Brain microvascular endothelial cell (primary cell): ENCODE measurements at regions not wholly inside any gene's neighbourhood (a gene's known extent, or its start where the extent isn't known, plus 50 kb on each side); places are given as distances from the start of the nearest gene placed in this dataset.

ENCODE experiments used
- DNase-seq: peaks from one replicate; pipeline ENCODE4 v3.0.0-alpha.2; 2020
- H3K27ac ChIP-seq: fragments of 250-450 bp; sonication (Bioruptor Pico); 2 replicates; pipeline ENCODE4 v1.5.1; 2020; ENCODE audit warnings: mild to moderate bottlenecking, moderate library complexity
- H3K27me3 ChIP-seq: fragments of 250-450 bp; sonication (Bioruptor Pico); replicated peaks from 2 replicates; pipeline ENCODE4 v1.5.1; 2020; ENCODE audit warnings: mild to moderate bottlenecking
- H3K36me3 ChIP-seq: fragments of 250-450 bp; sonication (Bioruptor Pico); replicated peaks from 2 replicates; pipeline ENCODE4 v1.5.1; 2020; ENCODE audit warnings: mild to moderate bottlenecking
- H3K4me3 ChIP-seq: 2 replicates; pipeline ENCODE4 v1.5.1; 2011; ENCODE audit warnings: low read depth, mild to moderate bottlenecking, control low read depth, low read length, moderate library complexity
- in situ Hi-C: cut with HindIII; loops from 2 replicates; pipeline ENCODE4 v1.10.0; 2017; ENCODE audit warnings: low sequenced_read_pairs, low pct_ligation_motif_present
- TF ChIP-seq, protein P1 (sequence below): IDR thresholded peaks from 2 replicates; pipeline ENCODE4 v1.5.1; 2011; ENCODE audit warnings: low read depth, mild to moderate bottlenecking, moderate library complexity, low read length, control low read depth, inconsistent platforms; ENCODE audit errors: missing control alignments

DNA sequence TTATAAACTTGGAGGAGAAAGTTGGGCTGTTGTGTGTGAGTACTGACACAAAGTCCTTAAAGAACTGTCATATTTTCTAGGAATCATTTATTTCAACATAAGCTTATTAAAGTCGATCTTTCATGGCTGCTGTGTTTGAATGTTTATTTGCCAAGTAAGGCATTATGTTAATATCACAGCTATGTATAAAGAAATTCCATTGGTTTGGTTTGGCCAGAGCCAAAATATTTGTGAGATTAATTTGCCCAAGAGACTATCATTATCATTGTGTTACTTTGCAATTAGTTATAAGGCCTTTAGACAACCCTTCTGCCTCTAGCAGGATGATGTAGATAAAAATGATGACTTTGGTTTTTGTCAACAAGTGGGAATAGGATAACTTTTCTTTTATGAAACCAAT lies 240.6 kb upstream of the NT5C1B start:
- TF ChIP-seq, protein P1, sequence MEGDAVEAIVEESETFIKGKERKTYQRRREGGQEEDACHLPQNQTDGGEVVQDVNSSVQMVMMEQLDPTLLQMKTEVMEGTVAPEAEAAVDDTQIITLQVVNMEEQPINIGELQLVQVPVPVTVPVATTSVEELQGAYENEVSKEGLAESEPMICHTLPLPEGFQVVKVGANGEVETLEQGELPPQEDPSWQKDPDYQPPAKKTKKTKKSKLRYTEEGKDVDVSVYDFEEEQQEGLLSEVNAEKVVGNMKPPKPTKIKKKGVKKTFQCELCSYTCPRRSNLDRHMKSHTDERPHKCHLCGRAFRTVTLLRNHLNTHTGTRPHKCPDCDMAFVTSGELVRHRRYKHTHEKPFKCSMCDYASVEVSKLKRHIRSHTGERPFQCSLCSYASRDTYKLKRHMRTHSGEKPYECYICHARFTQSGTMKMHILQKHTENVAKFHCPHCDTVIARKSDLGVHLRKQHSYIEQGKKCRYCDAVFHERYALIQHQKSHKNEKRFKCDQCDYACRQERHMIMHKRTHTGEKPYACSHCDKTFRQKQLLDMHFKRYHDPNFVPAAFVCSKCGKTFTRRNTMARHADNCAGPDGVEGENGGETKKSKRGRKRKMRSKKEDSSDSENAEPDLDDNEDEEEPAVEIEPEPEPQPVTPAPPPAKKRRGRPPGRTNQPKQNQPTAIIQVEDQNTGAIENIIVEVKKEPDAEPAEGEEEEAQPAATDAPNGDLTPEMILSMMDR, result no peak
- H3K36me3 ChIP-seq, result no peaks in the 10 kb centered on the region
- DNase-seq, result no peak
- no peak overlapping the region for H3K4me3 ChIP-seq
- in situ Hi-C loops, result no loop called here
- no peaks in the 10 kb centered on the region for H3K27me3 ChIP-seq
- H3K27ac ChIP-seq, result no peak overlapping the region

DNA sequence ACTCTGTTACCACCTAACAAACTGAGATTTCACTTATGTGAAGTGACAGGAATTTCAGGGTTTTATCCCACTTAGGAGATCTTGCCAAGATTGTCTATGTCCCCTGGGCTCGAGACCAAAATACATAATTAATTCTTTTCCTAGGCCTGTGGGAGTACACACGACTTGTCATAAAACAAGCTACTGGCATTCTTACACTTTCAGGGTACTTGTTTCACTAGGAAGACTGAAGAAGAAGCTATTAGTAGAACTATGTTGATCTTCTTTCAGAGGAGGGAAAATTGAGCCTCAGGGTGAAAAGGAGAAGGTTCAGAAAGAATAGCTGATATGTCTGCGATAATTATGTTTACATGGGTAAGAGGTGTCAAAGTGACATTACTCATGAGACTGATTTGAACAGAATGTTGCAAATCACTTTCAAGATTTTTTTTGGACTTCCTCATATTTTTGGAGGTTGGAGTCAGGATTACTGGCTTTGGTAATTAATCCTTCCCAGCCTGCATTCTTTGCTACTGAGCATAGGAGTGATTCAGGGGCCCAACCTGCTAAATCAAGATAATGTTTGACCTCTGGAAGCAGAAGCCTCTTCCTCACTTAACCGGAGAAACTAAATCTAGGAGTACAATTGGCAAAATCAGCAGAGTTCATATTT lies 240.0 kb upstream of the NT5C1B start:
- H3K36me3 ChIP-seq, result no peaks in the 10 kb centered on the region
- DNase-seq, result peak; percentile 49
- in situ Hi-C loops, result no loop called here
- no peak overlapping the region for H3K4me3 ChIP-seq
- H3K27ac ChIP-seq, result peak overlapping the region; percentile 20
- no peaks in the 10 kb centered on the region for H3K27me3 ChIP-seq
- TF ChIP-seq, protein P1, result no peak

DNA sequence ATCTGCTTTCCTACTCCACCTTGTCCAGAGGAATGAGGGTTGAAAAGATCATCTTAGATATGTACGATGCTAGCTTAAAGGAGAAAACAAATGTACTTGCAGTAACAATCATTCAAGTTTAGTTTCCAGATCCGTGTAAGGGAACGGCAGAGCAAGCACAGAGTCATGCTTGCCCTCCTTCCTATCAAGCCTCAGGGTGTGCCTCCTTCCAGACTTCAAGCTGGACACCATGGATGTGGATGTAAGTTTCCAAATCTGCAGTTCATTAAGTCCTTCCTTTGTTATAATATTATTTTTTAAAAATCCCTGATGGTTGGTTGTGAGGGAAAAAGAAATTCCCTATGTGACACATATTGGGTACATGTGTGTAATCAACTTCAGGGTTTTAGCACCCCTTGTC lies 238.9 kb upstream of the NT5C1B start:
- in situ Hi-C loops, result no loop called here
- no peak overlapping the region for H3K27ac ChIP-seq
- no peak overlapping the region for H3K4me3 ChIP-seq
- TF ChIP-seq, protein P1, result no peak
- no peak for DNase-seq
- no peaks in the 10 kb centered on the region for H3K27me3 ChIP-seq
- no peaks in the 10 kb centered on the region for H3K36me3 ChIP-seq

DNA sequence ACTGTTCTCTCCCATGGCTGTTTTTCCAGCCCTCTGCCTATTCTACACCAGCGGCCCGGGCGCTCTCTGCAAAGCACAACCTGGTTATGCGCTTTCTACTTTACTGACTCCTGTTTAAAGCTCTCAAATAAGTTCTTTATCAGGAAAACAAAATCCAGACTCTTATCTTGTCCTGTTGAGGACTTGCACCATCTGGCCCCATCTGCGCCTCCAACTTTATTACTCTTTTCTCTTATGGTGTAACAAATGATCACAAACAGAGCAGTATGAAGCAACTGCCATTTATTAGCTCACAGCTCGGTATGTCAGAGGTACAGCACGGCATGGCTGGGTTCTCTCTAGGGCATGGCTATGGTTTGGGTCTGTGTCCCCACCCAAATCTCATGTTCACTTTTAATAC lies 236.5 kb upstream of the NT5C1B start:
- TF ChIP-seq, protein P1, result no peak
- H3K27ac ChIP-seq, result no peak overlapping the region
- no peak overlapping the region for H3K4me3 ChIP-seq
- in situ Hi-C loops, result no loop called here
- H3K27me3 ChIP-seq, result no peaks in the 10 kb centered on the region
- DNase-seq, result no peak
- no peaks in the 10 kb centered on the region for H3K36me3 ChIP-seq

DNA sequence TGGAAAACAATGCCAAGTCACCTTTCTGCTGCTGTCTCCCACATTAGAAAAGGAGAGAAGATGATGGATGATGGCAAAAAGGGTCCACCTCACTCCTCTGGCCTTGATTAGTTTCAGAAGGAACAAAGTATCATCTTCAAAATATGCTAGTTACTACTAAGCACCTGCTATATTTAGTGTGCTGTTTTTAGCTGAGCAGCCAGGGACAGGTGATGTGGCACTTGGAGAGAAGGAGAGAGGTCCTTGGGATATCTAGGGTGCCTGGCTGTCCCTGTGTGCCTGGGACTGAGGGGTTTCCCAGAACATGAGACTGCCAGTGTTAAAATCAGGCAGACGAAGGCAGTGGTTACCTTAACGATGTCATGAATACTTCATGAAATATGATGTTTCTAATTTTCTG lies 235.5 kb upstream of the NT5C1B start:
- H3K27me3 ChIP-seq, result no peaks in the 10 kb centered on the region
- DNase-seq, result no peak
- no peaks in the 10 kb centered on the region for H3K36me3 ChIP-seq
- H3K27ac ChIP-seq, result no peak overlapping the region
- TF ChIP-seq, protein P1, result no peak
- in situ Hi-C loops, result no loop called here
- no peak overlapping the region for H3K4me3 ChIP-seq

DNA sequence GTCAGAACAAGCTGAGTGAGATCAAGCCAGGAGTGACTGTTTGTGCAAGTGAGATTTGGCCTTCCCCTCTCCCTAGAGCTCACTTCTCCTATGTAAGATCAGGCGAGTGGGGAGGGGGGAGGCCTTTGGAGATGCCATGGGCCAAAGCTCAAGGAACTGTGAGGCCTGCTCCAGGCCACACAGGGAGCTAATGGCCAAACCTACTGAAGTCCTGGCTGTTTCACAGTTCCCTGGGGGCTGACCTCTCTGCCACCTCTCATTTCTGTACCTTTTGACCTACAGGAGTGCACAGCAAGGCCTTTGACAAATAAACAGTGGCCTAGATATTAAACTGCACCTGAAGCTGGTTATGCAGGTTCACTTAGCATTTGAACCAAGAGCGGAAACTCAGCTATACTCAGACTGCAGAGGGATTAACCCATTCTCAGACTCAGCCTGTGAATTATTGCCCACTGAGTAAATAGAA lies 235.0 kb upstream of the NT5C1B start:
- TF ChIP-seq, protein P1, result no peak
- no peak overlapping the region for H3K4me3 ChIP-seq
- no peaks in the 10 kb centered on the region for H3K27me3 ChIP-seq
- DNase-seq, result no peak
- H3K27ac ChIP-seq, result no peak overlapping the region
- in situ Hi-C loops, result no loop called here
- no peaks in the 10 kb centered on the region for H3K36me3 ChIP-seq
